ENCODE measurements at regions not wholly inside any gene's neighbourhood (a gene's known extent, or its start where the extent isn't known, plus 50 kb on each side); places are given as distances from the start of the nearest gene placed in this dataset.
"Not testable (repeated sequence)": the region's sequence is repeated elsewhere in the genome, so short reads cannot be mapped to it uniquely, and the experiment has no call there.

DNA sequence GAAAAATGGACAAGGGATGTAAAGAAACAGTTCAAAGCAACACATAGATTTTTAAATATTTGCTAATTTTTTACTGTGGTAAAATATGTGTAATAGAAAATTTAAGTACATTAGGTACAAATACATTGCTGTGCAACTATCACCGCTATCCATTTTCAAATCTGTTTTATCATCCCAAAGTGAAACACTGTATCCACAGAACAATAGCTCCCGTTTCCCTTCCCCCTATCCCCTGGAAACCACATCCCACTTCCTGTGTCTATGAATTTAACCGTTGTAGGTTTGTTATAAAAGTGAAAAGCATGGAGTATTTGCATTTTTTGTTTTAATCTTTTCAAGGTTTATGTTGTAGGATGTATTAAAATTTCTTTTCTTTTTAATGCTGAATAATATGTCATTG is 152.9 kb upstream of the HSFY1 start:
- H3K36me3 Mint-ChIP-seq; H3K27me3 Mint-ChIP-seq; DNase-seq; H3K27ac Mint-ChIP-seq; H3K4me1 Mint-ChIP-seq; H3K4me3 Mint-ChIP-seq; ATAC-seq (ENCODE audit: low read depth in 2 of 2); H3K9me3 Mint-ChIP-seq: not testable (repeated sequence)

- not testable (repeated sequence) for H3K27me3 Mint-ChIP-seq; H3K4me1 Mint-ChIP-seq; H3K9me3 Mint-ChIP-seq; ATAC-seq (ENCODE audit: low read depth in 2 of 2); DNase-seq; H3K4me3 Mint-ChIP-seq; H3K27ac Mint-ChIP-seq; H3K36me3 Mint-ChIP-seq
Measured at GRCh38 chrY:18420846-18421245, 125.7 kb upstream of the HSFY1 start.

DNA sequence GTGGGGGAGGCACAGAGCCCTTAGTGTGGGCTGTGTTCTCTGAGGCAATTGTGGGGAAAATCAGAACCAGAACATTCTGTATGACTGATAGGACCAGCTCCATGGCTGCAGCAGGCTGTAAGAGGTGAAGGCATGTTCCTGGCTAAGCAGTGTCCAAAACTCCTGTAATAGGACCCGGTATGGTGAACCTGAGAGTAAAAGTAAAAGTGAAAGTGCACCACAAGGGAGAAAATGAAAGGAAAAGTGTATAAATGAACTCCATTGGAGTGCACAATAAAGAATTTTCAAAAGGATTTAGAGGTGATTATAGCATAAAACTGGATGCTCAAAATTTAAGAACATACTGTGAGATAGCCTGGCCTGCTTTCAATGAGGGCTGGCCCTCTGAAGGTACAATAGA is 125.1 kb upstream of the HSFY1 start:
- not testable (repeated sequence) for H3K4me1 Mint-ChIP-seq, H3K9me3 Mint-ChIP-seq, H3K36me3 Mint-ChIP-seq, H3K4me3 Mint-ChIP-seq, H3K27me3 Mint-ChIP-seq, DNase-seq, H3K27ac Mint-ChIP-seq
- peak in 1 of 2 donors; percentile 57 for ATAC-seq (ENCODE audit: low read depth in 2 of 2)

DNA sequence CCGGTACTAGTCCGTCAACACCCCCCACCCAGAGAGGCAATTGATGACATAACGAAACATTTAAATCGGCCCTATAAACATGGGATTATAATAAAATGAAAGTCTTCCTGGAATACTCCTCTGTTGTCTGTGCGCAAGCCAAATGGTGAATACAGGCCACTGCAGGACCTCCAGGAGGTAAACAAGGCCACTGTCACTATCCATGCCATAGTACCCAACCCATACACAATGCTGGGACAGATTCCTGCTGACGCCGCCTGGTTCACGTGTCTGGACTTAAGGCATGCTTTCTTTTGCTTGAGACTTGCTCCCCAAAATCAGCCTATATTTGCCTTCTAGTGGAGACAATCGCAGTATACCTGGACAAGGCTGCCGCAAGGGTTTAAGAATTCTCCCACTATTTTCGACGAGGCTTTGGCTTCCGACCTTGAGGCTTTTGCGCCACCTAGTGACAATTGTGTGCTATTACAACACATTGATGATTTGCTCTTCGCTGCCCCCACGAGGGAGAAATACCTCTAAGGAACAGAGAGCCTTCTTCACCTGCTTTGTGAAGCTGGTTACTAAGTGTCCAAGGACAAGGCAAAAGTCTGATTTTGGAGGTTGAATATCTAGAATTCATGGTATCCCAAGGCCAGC is 122.4 kb upstream of the HSFY1 start:
- not testable (repeated sequence) for H3K4me3 Mint-ChIP-seq, H3K36me3 Mint-ChIP-seq, H3K9me3 Mint-ChIP-seq

DNA sequence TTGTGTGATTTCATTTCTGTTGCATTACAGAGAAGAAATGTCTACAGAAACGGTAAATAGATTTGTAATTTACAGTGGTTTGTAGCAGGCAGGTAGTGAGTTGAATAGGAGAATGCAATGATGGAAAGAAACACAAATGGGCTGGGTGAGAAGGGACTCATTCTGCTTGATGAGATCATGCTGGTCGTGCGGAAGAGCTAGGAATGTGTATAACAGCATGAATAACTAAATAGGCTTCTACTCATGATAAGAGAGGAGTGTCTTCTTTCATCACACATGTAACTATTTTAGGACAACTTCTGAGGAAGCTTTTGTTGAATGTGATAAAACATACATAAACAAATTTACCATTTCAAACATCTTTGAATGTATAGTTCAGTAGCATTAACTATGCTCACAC is 113.0 kb upstream of the HSFY1 start:
- not testable (repeated sequence) for ATAC-seq (ENCODE audit: low read depth in 2 of 2); H3K9me3 Mint-ChIP-seq; DNase-seq; H3K27me3 Mint-ChIP-seq; H3K27ac Mint-ChIP-seq; H3K4me1 Mint-ChIP-seq; H3K36me3 Mint-ChIP-seq; H3K4me3 Mint-ChIP-seq

More for the DNA sequence above, 122.4 kb upstream of the HSFY1 start:
- peak in 1 of 2 donors; percentile 63 for ATAC-seq (ENCODE audit: low read depth in 2 of 2)
- H3K27me3 Mint-ChIP-seq, H3K27ac Mint-ChIP-seq, H3K4me1 Mint-ChIP-seq, DNase-seq: not testable (repeated sequence)

DNA sequence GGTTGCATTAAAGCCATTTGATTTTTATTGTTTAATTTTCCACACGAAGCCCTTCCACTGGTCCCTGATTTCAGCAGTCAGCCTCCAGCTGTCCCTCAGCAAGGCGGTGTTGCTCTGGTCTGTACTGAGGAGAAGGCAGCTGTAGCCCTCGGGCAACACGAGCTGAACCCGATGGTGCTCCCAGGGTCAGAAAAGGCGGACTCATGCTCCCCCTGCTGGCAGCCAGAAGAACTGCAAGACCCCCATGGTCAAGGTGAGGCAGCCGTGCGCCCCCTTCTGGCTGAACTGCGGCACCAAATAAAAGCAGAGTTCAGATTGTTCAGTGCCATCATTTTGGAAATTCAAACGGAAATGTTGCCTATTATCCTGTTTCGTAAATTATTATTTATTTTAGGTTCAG is 100.7 kb upstream of the HSFY1 start:
- H3K9me3 Mint-ChIP-seq, DNase-seq, H3K36me3 Mint-ChIP-seq, H3K4me3 Mint-ChIP-seq, H3K27ac Mint-ChIP-seq, H3K27me3 Mint-ChIP-seq, H3K4me1 Mint-ChIP-seq: not testable (repeated sequence)
- ATAC-seq (ENCODE audit: low read depth in 2 of 2) = peak in 1 of 2 donors; percentile 58

- not testable (repeated sequence) for DNase-seq; H3K9me3 Mint-ChIP-seq; H3K4me3 Mint-ChIP-seq; H3K36me3 Mint-ChIP-seq; H3K27ac Mint-ChIP-seq; H3K27me3 Mint-ChIP-seq; H3K4me1 Mint-ChIP-seq; ATAC-seq (ENCODE audit: low read depth in 2 of 2)
Measured at GRCh38 chrY:18452815-18453214, 93.7 kb upstream of the HSFY1 start.

DNA sequence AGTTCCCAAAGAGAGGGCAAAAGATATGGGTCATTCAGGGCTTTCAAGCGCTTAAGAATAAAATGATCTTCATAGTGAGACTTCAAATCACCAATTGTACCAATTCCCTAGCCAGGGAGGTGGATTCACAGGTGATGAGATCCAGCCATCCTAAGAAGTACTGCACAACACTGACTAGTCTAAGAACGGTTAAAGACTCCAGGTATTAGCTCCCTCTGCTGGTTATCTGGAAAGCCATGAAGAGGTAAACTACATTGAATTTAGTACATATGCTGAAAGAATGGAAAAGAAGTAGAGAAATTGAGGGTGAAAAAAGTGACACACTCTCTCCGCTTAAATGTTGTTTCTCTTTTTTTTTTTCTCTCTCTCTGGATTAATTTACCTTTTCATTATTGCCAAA is 87.4 kb upstream of the HSFY1 start:
- not testable (repeated sequence) for H3K36me3 Mint-ChIP-seq

DNA sequence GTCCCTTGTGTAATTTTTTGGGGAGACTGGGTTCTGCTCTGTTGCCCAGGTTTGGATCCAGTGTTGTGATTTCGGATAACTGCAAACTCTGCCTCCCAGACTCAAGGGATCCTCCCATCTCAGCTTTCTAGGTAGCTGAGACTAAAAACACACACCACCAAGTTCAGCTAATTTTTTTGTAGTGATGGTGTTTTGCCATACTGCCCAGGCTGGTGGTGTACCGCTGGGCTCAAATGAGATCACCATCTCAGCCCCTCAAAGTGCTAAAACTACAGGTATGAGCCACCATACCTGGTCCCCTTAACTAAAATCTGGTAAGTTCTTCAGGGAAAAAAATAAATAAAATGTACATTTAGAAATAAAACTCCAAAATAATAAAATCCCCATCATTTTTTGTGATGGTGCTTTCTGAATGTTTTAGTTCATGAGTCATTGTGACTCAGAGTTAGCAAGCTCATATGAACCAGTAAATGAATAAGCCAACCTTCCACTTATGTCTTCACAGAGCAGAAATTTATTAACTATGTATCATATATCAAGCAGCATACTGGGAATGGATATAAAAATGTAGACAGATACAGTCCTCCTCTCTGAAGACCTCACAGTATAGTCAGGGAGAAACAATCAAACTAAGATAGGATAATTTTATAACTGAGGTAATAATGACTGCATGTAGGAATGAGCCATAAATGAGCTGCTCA is 85.2 kb upstream of the HSFY1 start:
- DNase-seq; H3K4me3 Mint-ChIP-seq; H3K4me1 Mint-ChIP-seq; H3K9me3 Mint-ChIP-seq; H3K27ac Mint-ChIP-seq; H3K27me3 Mint-ChIP-seq; H3K36me3 Mint-ChIP-seq; ATAC-seq (ENCODE audit: low read depth in 2 of 2): not testable (repeated sequence)

More for the DNA sequence above, 87.4 kb upstream of the HSFY1 start:
- H3K27me3 Mint-ChIP-seq, DNase-seq, H3K4me3 Mint-ChIP-seq, H3K4me1 Mint-ChIP-seq, H3K27ac Mint-ChIP-seq, H3K9me3 Mint-ChIP-seq: not testable (repeated sequence)
- ATAC-seq (ENCODE audit: low read depth in 2 of 2) = peak in 1 of 2 donors; percentile 48

- not testable (repeated sequence) for H3K27me3 Mint-ChIP-seq; DNase-seq; H3K9me3 Mint-ChIP-seq; H3K27ac Mint-ChIP-seq; H3K4me1 Mint-ChIP-seq; H3K36me3 Mint-ChIP-seq; H3K4me3 Mint-ChIP-seq; ATAC-seq (ENCODE audit: low read depth in 2 of 2)
Measured at GRCh38 chrY:18464812-18465211, 81.7 kb upstream of the HSFY1 start.

GRCh38 chrY:18466661-18467060 is 79.9 kb upstream of the HSFY1 start:
- not testable (repeated sequence) for H3K27me3 Mint-ChIP-seq; H3K4me3 Mint-ChIP-seq; H3K9me3 Mint-ChIP-seq; ATAC-seq (ENCODE audit: low read depth in 2 of 2); DNase-seq; H3K27ac Mint-ChIP-seq; H3K36me3 Mint-ChIP-seq; H3K4me1 Mint-ChIP-seq

DNA sequence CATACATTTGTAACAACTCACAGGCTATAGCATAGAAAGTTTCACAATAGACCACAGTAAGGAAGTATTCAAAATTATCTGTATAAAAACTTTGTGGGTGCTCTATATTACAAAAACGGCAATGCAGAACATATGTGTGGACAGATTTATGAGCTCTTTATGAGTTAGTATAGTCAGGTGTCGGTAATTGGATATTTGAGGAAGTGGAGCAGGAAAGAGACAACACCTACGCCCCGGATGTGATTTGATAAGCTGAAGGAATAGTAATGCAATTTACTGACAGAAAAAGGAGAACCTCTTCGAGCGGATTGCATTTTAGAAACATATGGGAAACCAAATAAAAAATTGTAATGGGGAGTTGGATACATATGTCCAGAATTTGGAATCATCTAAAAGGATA is 63.2 kb upstream of the HSFY1 start:
- H3K4me1 Mint-ChIP-seq, H3K36me3 Mint-ChIP-seq, H3K9me3 Mint-ChIP-seq: not testable (repeated sequence)

More for the DNA sequence above, 63.2 kb upstream of the HSFY1 start:
- H3K4me3 Mint-ChIP-seq, H3K27me3 Mint-ChIP-seq, DNase-seq, H3K27ac Mint-ChIP-seq: not testable (repeated sequence)
- ATAC-seq (ENCODE audit: low read depth in 2 of 2) = peak in 1 of 2 donors; percentile 66

Data from naive B cell (primary cell).